Esophagus (tissue), 2 donors: ENCODE measurements at regions not wholly inside any gene's neighbourhood (a gene's known extent, or its start where the extent isn't known, plus 50 kb on each side); places are given as distances from the start of the nearest gene placed in this dataset.

ENCODE experiments used
- H3K27ac ChIP-seq, 2 donors: one replicate each; pipeline ENCODE4 v1.5.1; 2013; ENCODE audit warnings: low read depth in 2 of 2, mild to moderate bottlenecking in 2 of 2, inconsistent platforms in 1 of 2, low read length in 1 of 2, moderate library complexity in 1 of 2
- H3K27me3 ChIP-seq, 2 donors: one replicate each; pipeline ENCODE4 v1.6.1; 2013; ENCODE audit warnings: low read length in 2 of 2, control low read depth in 1 of 2, mild to moderate bottlenecking in 1 of 2; ENCODE audit not compliant: insufficient read depth in 2 of 2, control insufficient read depth in 1 of 2
- H3K36me3 ChIP-seq, 2 donors: one replicate each; pipeline ENCODE4 v1.6.1; 2013; ENCODE audit warnings: low read length in 1 of 2; ENCODE audit not compliant: control insufficient read depth in 2 of 2, insufficient read depth in 2 of 2
- H3K4me1 ChIP-seq, 2 donors: one replicate each; pipeline ENCODE4 v1.6.1; 2013; ENCODE audit warnings: low read length in 1 of 2; ENCODE audit not compliant: control insufficient read depth in 2 of 2, insufficient read depth in 2 of 2
- H3K4me3 ChIP-seq, 2 donors: one replicate each; pipeline ENCODE4 v1.5.1; 2013; ENCODE audit warnings: low read length in 2 of 2, mild to moderate bottlenecking in 2 of 2, low read depth in 1 of 2, moderate library complexity in 1 of 2
- H3K9me3 ChIP-seq, 2 donors: one replicate each; pipeline ENCODE4 v1.6.1; 2013; ENCODE audit warnings: mild to moderate bottlenecking in 2 of 2, low read depth in 1 of 2, low read length in 1 of 2, moderate library complexity in 1 of 2; ENCODE audit not compliant: control insufficient read depth in 2 of 2, insufficient read depth in 1 of 2
- whole genome bisulfite sequencing, 2 donors: extraction: QIAGEN DNeasy Blood & Tissue Kit; methylation state at CpG; one replicate each; pipeline ENCODE4 v1.1.7; 2013; 5-methylcytosine and 5-hydroxymethylcytosine counted together
- donor health status: healthy with polysubstance abuse.
- donor health status: Bipolar disorder and iron deficiency.

- Histone ChIP-seq H3K36me3 (no peaks in the 10 kb centered on the region), H3K9me3 (no peaks in the 10 kb centered on the region), H3K4me1 (no peaks in the 10 kb centered on the region), H3K27ac (no peak overlapping the region), H3K4me3 (no peak overlapping the region), H3K27me3 (peaks cover 0 to 2% of the 10 kb centered on the region in 2 donors)
- 25 to 63% methylated on average over 1 of the region's 1 CpG for WGBS, 2 donors
Measured at GRCh38 chr2:8107150-8107549, 574.7 kb upstream of the ID2 start.

- H3K4me1 ChIP-seq = no peaks in the 10 kb centered on the region
- 76 to 86% methylated on average over 5 of the region's 5 CpGs for WGBS, 2 donors
- peaks cover 0 to 2% of the 10 kb centered on the region in 2 donors for H3K27me3 ChIP-seq
Measured at GRCh38 chr2:8107621-8108378, 574.1 kb upstream of the ID2 start.

GRCh38 chr2:8110716-8111115 is 571.1 kb upstream of the ID2 start:
- WGBS, 2 donors = 95 to 100% methylated on average over 2 of the region's 2 CpGs
- Histone ChIP-seq H3K4me1 (no peaks in the 10 kb centered on the region), H3K36me3 (no peaks in the 10 kb centered on the region), H3K4me3 (no peak overlapping the region), H3K27me3 (peaks cover 0 to 2% of the 10 kb centered on the region in 2 donors), H3K9me3 (no peaks in the 10 kb centered on the region), H3K27ac (no peak overlapping the region)

More at GRCh38 chr2:8107621-8108378, 574.1 kb upstream of the ID2 start:
- no peaks in the 10 kb centered on the region for H3K36me3 ChIP-seq
- no peak overlapping the region for H3K4me3 ChIP-seq
- H3K27ac ChIP-seq = no peak overlapping the region
- H3K9me3 ChIP-seq = no peaks in the 10 kb centered on the region

GRCh38 chr2:8111193-8111592 is 570.7 kb upstream of the ID2 start:
- 80 to 92% methylated on average over 1 of the region's 1 CpG for WGBS, 2 donors
- Histone ChIP-seq H3K27ac (no peak overlapping the region), H3K9me3 (no peaks in the 10 kb centered on the region)

GRCh38 chr2:8115456-8115855 is 566.4 kb upstream of the ID2 start:
- H3K36me3 ChIP-seq = no peaks in the 10 kb centered on the region
- no peaks in the 10 kb centered on the region for H3K27me3 ChIP-seq
- WGBS, 2 donors = 62 to 76% methylated on average over 4 of the region's 4 CpGs
- no peak overlapping the region for H3K4me3 ChIP-seq
- no peaks in the 10 kb centered on the region for H3K9me3 ChIP-seq
- H3K4me1 ChIP-seq = no peaks in the 10 kb centered on the region
- no peak overlapping the region for H3K27ac ChIP-seq

More at GRCh38 chr2:8111193-8111592, 570.7 kb upstream of the ID2 start:
- Histone ChIP-seq H3K27me3 (peaks cover 0 to 2% of the 10 kb centered on the region in 2 donors), H3K4me1 (no peaks in the 10 kb centered on the region), H3K36me3 (no peaks in the 10 kb centered on the region), H3K4me3 (no peak overlapping the region)

GRCh38 chr2:8115966-8116365 is 565.9 kb upstream of the ID2 start:
- H3K9me3 ChIP-seq = no peaks in the 10 kb centered on the region
- no peaks in the 10 kb centered on the region for H3K27me3 ChIP-seq
- WGBS, 2 donors = 76 to 86% methylated on average over 3 of the region's 3 CpGs
- no peaks in the 10 kb centered on the region for H3K36me3 ChIP-seq
- no peaks in the 10 kb centered on the region for H3K4me1 ChIP-seq
- no peak overlapping the region for H3K27ac ChIP-seq
- no peak overlapping the region for H3K4me3 ChIP-seq

GRCh38 chr2:8116661-8117060 is 565.2 kb upstream of the ID2 start:
- no peaks in the 10 kb centered on the region for H3K9me3 ChIP-seq
- H3K4me1 ChIP-seq = no peaks in the 10 kb centered on the region
- no peak overlapping the region for H3K4me3 ChIP-seq
- H3K36me3 ChIP-seq = no peaks in the 10 kb centered on the region
- H3K27ac ChIP-seq = no peak overlapping the region
- 77 to 83% methylated on average over 7 of the region's 7 CpGs for WGBS, 2 donors
- H3K27me3 ChIP-seq = no peaks in the 10 kb centered on the region

- H3K4me3 ChIP-seq = no peak overlapping the region
- no peaks in the 10 kb centered on the region for H3K4me1 ChIP-seq
- H3K36me3 ChIP-seq = no peaks in the 10 kb centered on the region
- H3K27me3 ChIP-seq = no peaks in the 10 kb centered on the region
- H3K9me3 ChIP-seq = no peaks in the 10 kb centered on the region
- H3K27ac ChIP-seq = no peak overlapping the region
- 82 to 94% methylated on average over 14 of the region's 14 CpGs for WGBS, 2 donors
Measured at GRCh38 chr2:8118940-8119781, 562.7 kb upstream of the ID2 start.

- H3K27me3 ChIP-seq = no peaks in the 10 kb centered on the region
- no peaks in the 10 kb centered on the region for H3K9me3 ChIP-seq
- no peak overlapping the region for H3K4me3 ChIP-seq
- no peaks in the 10 kb centered on the region for H3K4me1 ChIP-seq
- 30 to 34% methylated on average over 9 of the region's 9 CpGs for WGBS, 2 donors
- H3K36me3 ChIP-seq = no peaks in the 10 kb centered on the region
- peak overlapping the region in 1 of 2 donors; percentile 56 for H3K27ac ChIP-seq
Measured at GRCh38 chr2:8119782-8120505, 561.9 kb upstream of the ID2 start.
